Neural cell (in vitro differentiated cells): ENCODE measurements at regions not wholly inside any gene's neighbourhood (a gene's known extent, or its start where the extent isn't known, plus 50 kb on each side); places are given as distances from the start of the nearest gene placed in this dataset.

ENCODE experiments used
- EP300 ChIP-seq: fragments of 450-650 bp; conservative IDR thresholded peaks from 2 replicates; pipeline ENCODE4 v1.6.1; 2014; ENCODE audit warnings: antibody characterized with exemption, mild to moderate bottlenecking, moderate library complexity; ENCODE audit not compliant: poor library complexity, severe bottlenecking
- EZH2 ChIP-seq: fragments of 200-600, 300-800 bp; shearing (Covaris generic), sonication (generic); IDR thresholded peaks from 2 replicates; pipeline ENCODE4 v1.6.1; 2014; ENCODE audit warnings: antibody characterized with exemption, low read length, borderline replicate concordance, mild to moderate bottlenecking; ENCODE audit not compliant: insufficient read depth, poor library complexity, severe bottlenecking
- MXI1 ChIP-seq: fragments of 450-650 bp; conservative IDR thresholded peaks from 2 replicates; pipeline ENCODE4 v1.6.1; 2014; ENCODE audit warnings: antibody characterized with exemption, mild to moderate bottlenecking; ENCODE audit not compliant: poor library complexity, severe bottlenecking
- POLR2AphosphoS5 ChIP-seq: IDR thresholded peaks from 2 replicates; pipeline ENCODE4 v1.6.1; 2012
- RAD21 ChIP-seq: fragments of 450-650 bp; conservative IDR thresholded peaks from 2 replicates; pipeline ENCODE4 v1.6.1; 2014; ENCODE audit warnings: antibody characterized with exemption, mild to moderate bottlenecking, moderate library complexity
- SMC3 ChIP-seq: fragments of 450-650 bp; conservative IDR thresholded peaks from 2 replicates; pipeline ENCODE4 v1.6.1; 2014; ENCODE audit warnings: antibody characterized with exemption, mild to moderate bottlenecking, moderate library complexity; ENCODE audit not compliant: poor library complexity
- TF ChIP-seq, protein P1 (sequence below): fragments of 450-650 bp; IDR thresholded peaks from 2 replicates; pipeline ENCODE4 v1.5.1; 2014; ENCODE audit warnings: antibody characterized with exemption, mild to moderate bottlenecking, moderate library complexity; ENCODE audit not compliant: poor library complexity, severe bottlenecking

DNA sequence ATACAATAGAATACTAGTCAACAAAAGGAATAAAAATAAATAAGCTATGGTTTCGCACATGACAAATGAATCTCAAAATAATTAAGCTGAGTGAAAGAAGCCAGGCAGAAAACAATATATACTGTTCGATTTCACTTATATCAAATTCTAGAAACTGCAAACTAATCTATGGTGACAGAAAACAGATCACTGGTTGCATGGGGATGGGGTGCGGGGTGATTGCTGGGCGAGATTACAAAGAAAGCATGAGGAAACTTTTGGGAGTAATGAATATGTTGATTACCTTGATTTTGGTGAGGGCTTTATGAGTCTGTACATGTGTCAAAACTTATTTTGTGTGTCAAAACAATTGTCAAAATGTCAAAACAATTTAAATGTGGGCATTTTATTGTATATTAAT is 135.6 kb downstream of the GPR85 start:
- TF ChIP-seq, protein P1, sequence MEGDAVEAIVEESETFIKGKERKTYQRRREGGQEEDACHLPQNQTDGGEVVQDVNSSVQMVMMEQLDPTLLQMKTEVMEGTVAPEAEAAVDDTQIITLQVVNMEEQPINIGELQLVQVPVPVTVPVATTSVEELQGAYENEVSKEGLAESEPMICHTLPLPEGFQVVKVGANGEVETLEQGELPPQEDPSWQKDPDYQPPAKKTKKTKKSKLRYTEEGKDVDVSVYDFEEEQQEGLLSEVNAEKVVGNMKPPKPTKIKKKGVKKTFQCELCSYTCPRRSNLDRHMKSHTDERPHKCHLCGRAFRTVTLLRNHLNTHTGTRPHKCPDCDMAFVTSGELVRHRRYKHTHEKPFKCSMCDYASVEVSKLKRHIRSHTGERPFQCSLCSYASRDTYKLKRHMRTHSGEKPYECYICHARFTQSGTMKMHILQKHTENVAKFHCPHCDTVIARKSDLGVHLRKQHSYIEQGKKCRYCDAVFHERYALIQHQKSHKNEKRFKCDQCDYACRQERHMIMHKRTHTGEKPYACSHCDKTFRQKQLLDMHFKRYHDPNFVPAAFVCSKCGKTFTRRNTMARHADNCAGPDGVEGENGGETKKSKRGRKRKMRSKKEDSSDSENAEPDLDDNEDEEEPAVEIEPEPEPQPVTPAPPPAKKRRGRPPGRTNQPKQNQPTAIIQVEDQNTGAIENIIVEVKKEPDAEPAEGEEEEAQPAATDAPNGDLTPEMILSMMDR, result no peak
- TF ChIP-seq EP300, result no peak
- no peak for TF ChIP-seq POLR2AphosphoS5
- no peak for TF ChIP-seq MXI1
- TF ChIP-seq EZH2, result no peak
- TF ChIP-seq SMC3, result no peak
- no peak for TF ChIP-seq RAD21
